Pancreas (tissue), 10 donors: ENCODE measurements at regions not wholly inside any gene's neighbourhood (a gene's known extent, or its start where the extent isn't known, plus 50 kb on each side); places are given as distances from the start of the nearest gene placed in this dataset.

ENCODE experiments used
- ATAC-seq, 4 donors: fragments of 200-7000 bp; cut with Tn5 transposase; one replicate each; pipeline versions ENCODE4 v1.8.0 to v1.9.1; 2020; ENCODE audit warnings: mild to moderate bottlenecking in 4 of 4, moderate library complexity in 4 of 4
- DNase-seq, 6 donors: peaks; one replicate each; pipeline ENCODE4 v3.0.0-alpha.2; 2020
- FAIRE-seq: peaks from 2 replicates; lab custom pipeline; 2012; peaks lifted over from hg19 to GRCh38; lab: Jason Lieb, UNC
- H3K27ac ChIP-seq, 4 donors: fragments of 200-600 bp; sonication (generic); 1 replicate in 3 of 4; 2 replicates in 1 of 4; pipeline versions ENCODE4 v1.5.0 to v1.8.0; 2020
- H3K27me3 ChIP-seq, 4 donors: fragments of 200-600 bp; one replicate each; pipeline ENCODE4 v1.8.0; 2021
- H3K36me3 ChIP-seq, 3 donors: fragments of 200-600 bp; sonication (generic) in 1 of 3; one replicate each; pipeline versions ENCODE4 v1.5.0 to v1.8.0; 2020 to 2021
- H3K4me1 ChIP-seq, 3 donors: fragments of 200-600 bp; one replicate each; pipeline ENCODE4 v1.8.0; 2021
- H3K4me3 ChIP-seq, 4 donors: fragments of 200-600 bp; sonication (generic) in 2 of 4; one replicate each; pipeline versions ENCODE4 v1.5.0 to v1.8.0; 2020 to 2021
- H3K9me3 ChIP-seq, 4 donors: fragments of 200-600 bp; one replicate each; pipeline ENCODE4 v1.8.0; 2021
- CTCF ChIP-seq, 4 donors: fragments of 200-600 bp; sonication (generic) in 3 of 4; IDR thresholded peaks; one replicate each; pipeline versions ENCODE4 v1.5.0 to v1.8.0; 2021; ENCODE audit warnings: antibody characterized with exemption in 4 of 4
- WGBS, 2 donors: extraction: QIAGEN DNeasy Blood & Tissue Kit; methylation state at CpG; one replicate each; pipeline ENCODE4 v1.1.7; 2013; 5-methylcytosine and 5-hydroxymethylcytosine counted together
- intact Hi-C, 3 donors: fragments of 100-400 bp; cut with DNase I; formaldehyde crosslinking; loops; one replicate each; pipeline versions ENCODE4 v1.11.1 to v1.14.2; 2022
- donor health status: healthy with polysubstance abuse.
- donor health status: DM: no; HTN: no; CAD: no; lungs with moderate emphysema.
- donor health status: DM: no; HTN: no; CAD: no.
- donor health status: control.
- donor health status: control.
- donor health status: Bipolar disorder and iron deficiency.
- donor health status: DM: yes; HTN: yes; CAD: no.
- donor health status: DM: no; HTN: no; CAD: no.
- donor health status: DM: no; HTN: no; CAD: no.
- donor health status: DM: yes; HTN: yes; CAD: no.

DNA sequence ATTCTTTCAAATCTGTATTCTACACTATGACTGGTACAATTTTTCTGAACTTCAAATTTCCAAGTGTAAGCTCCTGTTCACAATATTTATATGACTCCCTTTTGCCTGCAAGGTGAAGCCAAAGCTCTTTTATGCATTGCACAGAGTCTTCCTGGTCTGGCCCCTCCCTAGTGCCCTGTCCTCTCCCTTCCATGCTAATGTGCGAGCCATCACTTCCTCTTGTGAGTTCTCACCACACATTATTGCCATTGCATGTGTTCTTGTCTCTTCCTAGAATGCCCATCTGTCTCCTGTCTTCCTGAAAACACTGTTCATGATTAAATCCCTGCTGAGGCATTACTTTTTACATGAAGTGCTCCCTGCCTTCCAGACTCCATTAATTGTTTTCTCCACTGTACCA is 169.9 kb downstream of the MC4R start:
- H3K36me3 ChIP-seq: no peaks in the 10 kb centered on the region
- H3K4me1 ChIP-seq: no peaks in the 10 kb centered on the region
- H3K27me3 ChIP-seq: no peaks in the 10 kb centered on the region
- no peak for TF ChIP-seq CTCF (IDR thresholded peaks at IDR 0.05)
- 49 to 58% methylated on average over 1 of the region's 1 CpG for WGBS, 2 donors
- FAIRE-seq: no peak
- no peak overlapping the region for H3K4me3 ChIP-seq
- DNase-seq: no peak
- no peaks in the 10 kb centered on the region for H3K9me3 ChIP-seq
- H3K27ac ChIP-seq: no peak overlapping the region
- intact Hi-C loops: no loop called here
- ATAC-seq: no peak

DNA sequence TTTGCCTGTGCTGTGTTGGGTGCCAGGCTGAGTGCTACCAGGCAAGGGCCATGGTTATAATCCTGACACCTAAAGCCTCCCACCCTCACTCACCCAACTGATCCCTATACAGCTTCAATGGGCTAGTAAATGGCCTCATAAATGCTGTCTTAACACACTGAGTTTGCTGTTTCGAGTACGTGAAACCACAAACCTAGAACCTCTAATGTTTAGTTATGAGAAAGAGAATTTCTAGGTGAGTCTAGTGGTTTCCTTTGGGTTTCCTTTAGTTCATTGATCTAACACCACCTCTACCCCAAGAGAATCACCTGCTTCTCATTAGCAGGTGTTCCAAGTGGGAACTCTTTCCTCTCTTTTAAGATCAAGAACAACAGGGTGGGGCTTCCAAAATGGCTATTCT is 172.0 kb downstream of the MC4R start:
- H3K4me1 ChIP-seq: no peaks in the 10 kb centered on the region
- H3K4me3 ChIP-seq: no peak overlapping the region
- no peak for TF ChIP-seq CTCF (IDR thresholded peaks at IDR 0.05)
- intact Hi-C loops: no loop called here
- no peak for DNase-seq
- H3K36me3 ChIP-seq: no peaks in the 10 kb centered on the region
- H3K9me3 ChIP-seq: no peaks in the 10 kb centered on the region
- no peak overlapping the region for H3K27ac ChIP-seq
- 73 to 92% methylated on average over 2 of the region's 2 CpGs for WGBS, 2 donors
- H3K27me3 ChIP-seq: no peaks in the 10 kb centered on the region
- no peak for FAIRE-seq
- no peak for ATAC-seq

GRCh38 chr18:60199505-60199904 is 173.1 kb downstream of the MC4R start:
- no peak for FAIRE-seq
- H3K4me1 ChIP-seq: no peaks in the 10 kb centered on the region
- intact Hi-C loops: no loop called here
- no peak for TF ChIP-seq CTCF (IDR thresholded peaks at IDR 0.05)
- ATAC-seq: no peak
- no peak overlapping the region for H3K27ac ChIP-seq
- no peak for DNase-seq
- H3K9me3 ChIP-seq: no peaks in the 10 kb centered on the region
- H3K4me3 ChIP-seq: no peak overlapping the region
- no peaks in the 10 kb centered on the region for H3K27me3 ChIP-seq
- no peaks in the 10 kb centered on the region for H3K36me3 ChIP-seq
- whole genome bisulfite sequencing, 2 donors: 42 to 50% methylated on average over 1 of the region's 1 CpG

DNA sequence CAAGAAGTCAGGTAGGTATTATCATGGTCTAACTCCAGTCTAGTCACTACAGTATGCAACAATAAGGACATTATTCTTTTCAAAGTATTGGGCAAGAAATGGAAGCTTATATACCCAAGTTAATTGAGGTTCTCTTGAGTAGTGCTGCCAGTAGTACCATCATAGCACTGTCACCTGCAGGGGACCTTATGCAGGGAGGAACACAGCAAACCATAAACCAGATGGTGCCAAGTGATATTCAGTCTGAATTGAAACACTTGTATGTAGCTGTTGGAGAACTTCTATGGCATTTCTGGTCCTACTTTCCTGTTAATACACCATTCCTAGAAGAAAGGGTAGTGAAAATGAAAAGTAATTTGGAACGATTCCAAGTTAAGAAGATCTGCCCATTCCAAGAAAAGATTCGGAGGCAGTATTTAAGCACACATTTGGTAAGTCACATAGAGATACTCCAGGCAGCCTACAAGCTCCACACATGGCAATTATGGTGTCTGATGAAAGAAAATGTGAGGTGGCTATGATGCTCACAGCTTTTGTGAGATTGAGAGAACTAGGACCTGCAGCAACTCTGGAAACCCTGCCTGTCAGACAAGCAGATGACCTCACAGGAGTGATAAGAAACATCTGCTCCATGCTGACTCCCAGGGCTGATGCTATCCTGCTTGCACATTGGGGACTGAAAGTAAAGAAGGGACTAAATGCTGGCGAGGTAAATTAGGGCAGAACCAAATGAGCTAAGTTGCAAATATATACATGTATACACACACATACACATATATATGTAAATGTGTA is 174.7 kb downstream of the MC4R start:
- TF ChIP-seq CTCF (IDR thresholded peaks at IDR 0.05): no peak
- H3K4me1 ChIP-seq: no peaks in the 10 kb centered on the region
- ATAC-seq (no peak), DNase-seq (no peak), FAIRE-seq (no peak)
- intact Hi-C loops: no loop called here
- no peaks in the 10 kb centered on the region for H3K9me3 ChIP-seq
- H3K4me3 ChIP-seq: no peak overlapping the region
- 47 to 57% methylated on average over 3 of the region's 3 CpGs for WGBS, 2 donors
- H3K36me3 ChIP-seq: no peaks in the 10 kb centered on the region
- H3K27ac ChIP-seq: no peak overlapping the region
- H3K27me3 ChIP-seq: no peaks in the 10 kb centered on the region

GRCh38 chr18:60196836-60197606 is 175.6 kb downstream of the MC4R start:
- ATAC-seq (no peak), DNase-seq (no peak), FAIRE-seq (no peak)
- H3K27me3 ChIP-seq: no peaks in the 10 kb centered on the region
- no peak overlapping the region for H3K27ac ChIP-seq
- no peaks in the 10 kb centered on the region for H3K4me1 ChIP-seq
- intact Hi-C loops: no loop called here
- H3K4me3 ChIP-seq: no peak overlapping the region
- no peaks in the 10 kb centered on the region for H3K36me3 ChIP-seq
- H3K9me3 ChIP-seq: no peaks in the 10 kb centered on the region
- WGBS, 2 donors: 67 to 69% methylated on average over 6 of the region's 6 CpGs
- TF ChIP-seq CTCF (IDR thresholded peaks at IDR 0.05): no peak
